ENCODE measurements at regions not wholly inside any gene's neighbourhood (a gene's known extent, or its start where the extent isn't known, plus 50 kb on each side); places are given as distances from the start of the nearest gene placed in this dataset.

DNA sequence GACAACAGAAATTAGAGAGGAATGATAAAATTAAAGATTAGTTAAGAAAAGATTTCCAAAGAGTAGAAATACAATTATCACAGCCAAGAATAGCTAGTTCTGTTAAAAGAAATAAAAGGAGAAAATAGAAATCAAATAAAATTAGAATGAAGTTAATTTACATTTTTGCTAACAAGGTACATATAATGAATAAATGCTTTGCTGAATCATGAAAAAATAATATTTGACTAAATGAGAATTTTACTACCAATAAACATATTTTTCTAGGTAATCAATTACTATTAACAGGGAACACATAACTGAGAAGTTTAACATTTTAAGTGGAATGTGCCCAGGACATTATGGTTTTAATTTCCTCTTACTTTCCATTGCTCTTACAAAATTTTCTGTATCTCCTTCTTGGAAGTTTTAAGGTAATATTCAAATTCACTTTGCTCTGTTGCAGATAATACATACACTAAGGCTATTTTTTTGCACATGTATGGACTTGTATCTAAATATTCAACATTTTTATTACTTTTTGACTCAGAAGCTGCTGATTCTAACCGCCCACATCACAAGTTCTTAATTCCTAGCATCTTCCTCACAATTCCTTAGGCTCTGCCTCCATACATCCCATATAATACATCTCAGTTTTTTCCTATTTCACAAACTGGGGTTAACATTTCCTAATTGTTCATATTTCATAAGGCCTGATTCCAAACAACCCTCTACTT lies 870.7 kb upstream of the INTU start:
- no peaks in the 10 kb centered on the region for H3K9me2 ChIP-seq (replicated peaks; ENCODE audit: control insufficient read depth, low read length)
- H4K20me1 ChIP-seq (ENCODE audit: control insufficient read depth, insufficient read depth, low read depth, low read length): no peaks in the 10 kb centered on the region
- H3K4me2 ChIP-seq (ENCODE audit: low read length): no peak overlapping the region

DNA sequence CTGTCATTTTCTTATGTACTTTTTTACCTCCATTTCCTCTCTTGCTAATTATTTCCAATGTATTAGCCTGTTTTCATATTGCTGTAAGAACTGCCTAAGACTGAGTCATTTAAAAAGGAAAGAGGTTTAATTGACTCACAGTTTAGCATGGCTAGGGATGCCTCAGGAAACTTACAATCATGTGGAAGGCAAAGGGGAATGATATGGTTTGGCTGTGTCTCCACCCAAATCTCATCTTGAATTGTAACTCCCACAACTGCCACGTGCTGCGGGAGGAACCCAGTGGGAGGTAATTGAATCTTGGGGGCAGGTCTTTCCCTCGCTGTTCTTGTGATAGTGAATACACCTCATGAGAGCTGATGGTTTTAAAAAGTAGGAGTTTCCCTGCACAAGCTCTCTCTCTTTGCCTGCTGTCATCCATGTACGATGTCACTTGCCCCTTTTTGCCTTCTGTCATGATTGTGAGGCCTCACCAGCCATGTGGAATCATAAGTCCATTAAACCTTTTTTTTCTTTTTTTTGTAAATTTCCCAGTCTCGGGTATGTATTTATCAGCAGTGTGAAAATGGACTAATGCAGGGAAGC lies 870.0 kb upstream of the INTU start:
- H3K36me3 ChIP-seq (ENCODE audit: control insufficient read depth, low read length): no peaks in the 10 kb centered on the region
- no peaks in the 10 kb centered on the region for H4K20me1 ChIP-seq (ENCODE audit: control insufficient read depth, insufficient read depth, low read depth, low read length)
- H3K79me2 ChIP-seq (ENCODE audit: control insufficient read depth, low read length): no peaks in the 10 kb centered on the region
- no peaks in the 10 kb centered on the region for H3K4me1 ChIP-seq (ENCODE audit: control insufficient read depth, low read length)
- H3F3A ChIP-seq (ENCODE audit: control insufficient read depth, insufficient read depth): no peaks in the 10 kb centered on the region
- H3K27me3 ChIP-seq (ENCODE audit: control insufficient read depth, low read length): no peaks in the 10 kb centered on the region
- H3K4me2 ChIP-seq (ENCODE audit: low read length): no peak overlapping the region
- no peaks in the 10 kb centered on the region for H3K9me3 ChIP-seq (ENCODE audit: control insufficient read depth, insufficient read depth, low read length)
- no peak for TF ChIP-seq EZH2phosphoT487 (IDR thresholded peaks at IDR 0.05; ENCODE audit: borderline replicate concordance, low read length)
- TF ChIP-seq, protein P1, sequence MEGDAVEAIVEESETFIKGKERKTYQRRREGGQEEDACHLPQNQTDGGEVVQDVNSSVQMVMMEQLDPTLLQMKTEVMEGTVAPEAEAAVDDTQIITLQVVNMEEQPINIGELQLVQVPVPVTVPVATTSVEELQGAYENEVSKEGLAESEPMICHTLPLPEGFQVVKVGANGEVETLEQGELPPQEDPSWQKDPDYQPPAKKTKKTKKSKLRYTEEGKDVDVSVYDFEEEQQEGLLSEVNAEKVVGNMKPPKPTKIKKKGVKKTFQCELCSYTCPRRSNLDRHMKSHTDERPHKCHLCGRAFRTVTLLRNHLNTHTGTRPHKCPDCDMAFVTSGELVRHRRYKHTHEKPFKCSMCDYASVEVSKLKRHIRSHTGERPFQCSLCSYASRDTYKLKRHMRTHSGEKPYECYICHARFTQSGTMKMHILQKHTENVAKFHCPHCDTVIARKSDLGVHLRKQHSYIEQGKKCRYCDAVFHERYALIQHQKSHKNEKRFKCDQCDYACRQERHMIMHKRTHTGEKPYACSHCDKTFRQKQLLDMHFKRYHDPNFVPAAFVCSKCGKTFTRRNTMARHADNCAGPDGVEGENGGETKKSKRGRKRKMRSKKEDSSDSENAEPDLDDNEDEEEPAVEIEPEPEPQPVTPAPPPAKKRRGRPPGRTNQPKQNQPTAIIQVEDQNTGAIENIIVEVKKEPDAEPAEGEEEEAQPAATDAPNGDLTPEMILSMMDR (IDR thresholded peaks at IDR 0.05; ENCODE audit: low read depth, low read length, poor library complexity, severe bottlenecking): no peak
- H3K27ac ChIP-seq (ENCODE audit: low read depth, low read length): no peak overlapping the region
- H3K9me2 ChIP-seq (replicated peaks; ENCODE audit: control insufficient read depth, low read length): no peaks in the 10 kb centered on the region
- no peak overlapping the region for H3K4me3 ChIP-seq (ENCODE audit: low read length)

More for the DNA sequence above, 870.7 kb upstream of the INTU start:
- Histone ChIP-seq H3F3A (ENCODE audit: control insufficient read depth, insufficient read depth) (no peaks in the 10 kb centered on the region), H3K4me3 (ENCODE audit: low read length) (no peak overlapping the region), H3K27ac (ENCODE audit: low read depth, low read length) (no peak overlapping the region), H3K27me3 (ENCODE audit: control insufficient read depth, low read length) (no peaks in the 10 kb centered on the region), H3K9me3 (ENCODE audit: control insufficient read depth, insufficient read depth, low read length) (no peaks in the 10 kb centered on the region), H3K4me1 (ENCODE audit: control insufficient read depth, low read length) (no peaks in the 10 kb centered on the region), H3K36me3 (ENCODE audit: control insufficient read depth, low read length) (no peaks in the 10 kb centered on the region), H3K79me2 (ENCODE audit: control insufficient read depth, low read length) (no peaks in the 10 kb centered on the region)
- TF ChIP-seq, protein P1 (IDR thresholded peaks at IDR 0.05; ENCODE audit: low read depth, low read length, poor library complexity, severe bottlenecking): no peak
- TF ChIP-seq EZH2phosphoT487 (IDR thresholded peaks at IDR 0.05; ENCODE audit: borderline replicate concordance, low read length): no peak

DNA sequence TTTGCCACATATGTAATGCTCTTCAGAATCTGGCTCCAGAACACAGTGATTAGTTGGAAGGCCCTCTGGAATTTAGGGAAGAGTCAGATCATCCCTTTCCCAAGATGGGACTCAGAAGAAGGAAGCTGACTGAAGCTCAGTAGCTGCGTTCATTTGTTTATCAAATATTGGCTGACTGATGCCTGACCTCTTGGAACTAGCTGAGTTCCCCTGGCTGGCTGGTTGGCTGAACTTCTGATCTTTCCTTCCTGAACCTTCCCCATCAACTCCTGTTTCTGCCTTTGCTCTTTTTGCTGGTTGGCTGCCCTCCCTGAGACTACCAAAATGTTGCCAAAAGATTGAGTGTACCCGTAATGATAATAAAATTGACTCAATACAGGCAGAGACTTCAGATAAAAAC lies 866.5 kb upstream of the INTU start:
- H3K27me3 ChIP-seq (ENCODE audit: control insufficient read depth, low read length): no peaks in the 10 kb centered on the region
- no peaks in the 10 kb centered on the region for H3K4me1 ChIP-seq (ENCODE audit: control insufficient read depth, low read length)
- no peaks in the 10 kb centered on the region for H3K79me2 ChIP-seq (ENCODE audit: control insufficient read depth, low read length)
- H3F3A ChIP-seq (ENCODE audit: control insufficient read depth, insufficient read depth): no peaks in the 10 kb centered on the region
- TF ChIP-seq EZH2phosphoT487 (IDR thresholded peaks at IDR 0.05; ENCODE audit: borderline replicate concordance, low read length): no peak
- TF ChIP-seq, protein P1 (IDR thresholded peaks at IDR 0.05; ENCODE audit: low read depth, low read length, poor library complexity, severe bottlenecking): no peak
- H4K20me1 ChIP-seq (ENCODE audit: control insufficient read depth, insufficient read depth, low read depth, low read length): no peaks in the 10 kb centered on the region
- no peak overlapping the region for H3K4me2 ChIP-seq (ENCODE audit: low read length)
- no peaks in the 10 kb centered on the region for H3K36me3 ChIP-seq (ENCODE audit: control insufficient read depth, low read length)
- H3K9me3 ChIP-seq (ENCODE audit: control insufficient read depth, insufficient read depth, low read length): no peaks in the 10 kb centered on the region
- H3K9me2 ChIP-seq (replicated peaks; ENCODE audit: control insufficient read depth, low read length): no peaks in the 10 kb centered on the region
- H3K4me3 ChIP-seq (ENCODE audit: low read length): no peak overlapping the region
- H3K27ac ChIP-seq (ENCODE audit: low read depth, low read length): no peak overlapping the region
